Hepatocyte (in vitro differentiated cells): ENCODE measurements at regions not wholly inside any gene's neighbourhood (a gene's known extent, or its start where the extent isn't known, plus 50 kb on each side); places are given as distances from the start of the nearest gene placed in this dataset.

ENCODE experiments used
- DNase-seq: peaks from one replicate; pipeline ENCODE4 v3.0.0-alpha.2; 2016; ENCODE audit warnings: low spot score
- H2AFZ ChIP-seq: fragments of 200-600 bp; sonication (generic); 2 replicates; pipeline ENCODE4 v1.6.0; 2016; ENCODE audit warnings: antibody characterized with exemption, mild to moderate bottlenecking
- H3K27ac ChIP-seq: fragments of 200-600 bp; sonication (generic); 2 replicates; pipeline ENCODE4 v1.5.1; 2016; ENCODE audit warnings: mild to moderate bottlenecking
- H3K27me3 ChIP-seq: fragments of 200-600 bp; sonication (generic); 2 replicates; pipeline ENCODE4 v1.6.1; 2016
- H3K36me3 ChIP-seq: fragments of 200-600 bp; sonication (generic); replicated peaks from 2 replicates; pipeline ENCODE4 v1.5.1; 2016; ENCODE audit warnings: low read depth; ENCODE audit not compliant: insufficient read depth
- H3K4me1 ChIP-seq: fragments of 200-600 bp; sonication (generic); 2 replicates; pipeline ENCODE4 v1.5.1; 2016; ENCODE audit warnings: mild to moderate bottlenecking, moderate library complexity; ENCODE audit not compliant: insufficient read depth
- H3K4me2 ChIP-seq: fragments of 200-600 bp; sonication (generic); 2 replicates; pipeline ENCODE4 v1.6.0; 2016
- H3K4me3 ChIP-seq: fragments of 200-600 bp; sonication (generic); 2 replicates; pipeline ENCODE4 v1.5.1; 2016; ENCODE audit warnings: mild to moderate bottlenecking
- H3K79me2 ChIP-seq: fragments of 200-600 bp; sonication (generic); 2 replicates; pipeline ENCODE4 v1.6.0; 2017; ENCODE audit warnings: mild to moderate bottlenecking
- H3K9me2 ChIP-seq: fragments of 200-600 bp; sonication (generic); replicated peaks from 2 replicates; pipeline ENCODE4 v1.6.0; 2017; ENCODE audit warnings: mild to moderate bottlenecking; ENCODE audit not compliant: insufficient read depth
- H3K9me3 ChIP-seq: fragments of 200-600 bp; sonication (generic); 2 replicates; pipeline ENCODE4 v1.5.1; 2016; ENCODE audit warnings: low read depth, mild to moderate bottlenecking
- H4K20me1 ChIP-seq: fragments of 200-600 bp; sonication (generic); 2 replicates; pipeline ENCODE4 v1.6.0; 2016; ENCODE audit warnings: mild to moderate bottlenecking; ENCODE audit not compliant: insufficient read depth, poor library complexity, severe bottlenecking
- CTCF ChIP-seq: fragments of 200-600 bp; sonication (generic); IDR thresholded peaks from 2 replicates; pipeline ENCODE4 v1.5.1; 2016; ENCODE audit warnings: antibody characterized with exemption, mild to moderate bottlenecking; ENCODE audit not compliant: poor library complexity
- EZH2 ChIP-seq: fragments of 200-600 bp; sonication (generic); IDR thresholded peaks from 2 replicates; pipeline ENCODE4 v1.6.1; 2016; ENCODE audit warnings: antibody characterized with exemption, mild to moderate bottlenecking, borderline replicate concordance
- EZH2phosphoT487 ChIP-seq: fragments of 200-600 bp; sonication (generic); IDR thresholded peaks from one replicate; pipeline ENCODE4 v1.6.1; 2018; ENCODE audit warnings: antibody characterized with exemption, mild to moderate bottlenecking, low read depth, moderate library complexity; ENCODE audit not compliant: unreplicated experiment, severe bottlenecking
- WGBS: methylation state at CpG from one replicate; pipeline ENCODE4 v1.1.6; 2016; ENCODE audit warnings: low lambda C conversion rate; ENCODE audit errors: missing lambda C conversion rate; 5-methylcytosine and 5-hydroxymethylcytosine counted together

- Histone ChIP-seq H3K4me3 (no peak overlapping the region), H3K36me3 (no peaks in the 10 kb centered on the region), H3K4me1 (peaks cover 31% of the 10 kb centered on the region), H3K27ac (peak overlapping the region; percentile 47), H2AFZ (no peak overlapping the region), H4K20me1 (no peaks in the 10 kb centered on the region), H3K4me2 (no peak overlapping the region), H3K27me3 (no peaks in the 10 kb centered on the region), H3K79me2 (no peaks in the 10 kb centered on the region), H3K9me2 (no peaks in the 10 kb centered on the region), H3K9me3 (no peaks in the 10 kb centered on the region)
- TF ChIP-seq EZH2phosphoT487 (no peak), EZH2 (no peak), CTCF (no peak)
- whole genome bisulfite sequencing, result 86% methylated on average over 8 of the region's 8 CpGs
- DNase-seq, result no peak
These were observed 88.3 kb downstream of the IRF2BPL start for GRCh38 chr14:76940021-76940760.

- H3K4me2 ChIP-seq, result no peak overlapping the region
- H3K27me3 ChIP-seq, result no peaks in the 10 kb centered on the region
- H3K9me2 ChIP-seq, result no peaks in the 10 kb centered on the region
- H2AFZ ChIP-seq, result no peak overlapping the region
- no peak for DNase-seq
- H3K4me3 ChIP-seq, result no peak overlapping the region
- H3K79me2 ChIP-seq, result no peaks in the 10 kb centered on the region
- no peaks in the 10 kb centered on the region for H4K20me1 ChIP-seq
- H3K9me3 ChIP-seq, result no peaks in the 10 kb centered on the region
- H3K27ac ChIP-seq, result peak overlapping the region; percentile 47
- 97% methylated on average over 9 of the region's 10 CpGs for WGBS
- no peak for TF ChIP-seq EZH2
- TF ChIP-seq EZH2phosphoT487, result no peak
- TF ChIP-seq CTCF, result no peak
- H3K36me3 ChIP-seq, result no peaks in the 10 kb centered on the region
- H3K4me1 ChIP-seq, result peaks cover 27% of the 10 kb centered on the region
These were observed 89.3 kb downstream of the IRF2BPL start for GRCh38 chr14:76939015-76939742.

- peak overlapping the region; percentile 75 for H3K27ac ChIP-seq
- no peak overlapping the region for H3K4me2 ChIP-seq
These were observed 90.4 kb downstream of the IRF2BPL start for GRCh38 chr14:76938092-76938500.

More at GRCh38 chr14:76938092-76938500, 90.4 kb downstream of the IRF2BPL start:
- Histone ChIP-seq H3K79me2 (no peaks in the 10 kb centered on the region), H3K9me3 (no peaks in the 10 kb centered on the region), H2AFZ (no peak overlapping the region), H3K36me3 (no peaks in the 10 kb centered on the region), H3K4me3 (no peak overlapping the region), H3K9me2 (no peaks in the 10 kb centered on the region), H3K27me3 (no peaks in the 10 kb centered on the region), H3K4me1 (peaks cover 27% of the 10 kb centered on the region), H4K20me1 (no peaks in the 10 kb centered on the region)
- WGBS, result 93% methylated on average over 3 of the region's 3 CpGs
- no peak for DNase-seq
- TF ChIP-seq CTCF, result no peak
- TF ChIP-seq EZH2phosphoT487, result no peak
- no peak for TF ChIP-seq EZH2
